Astrocyte of the spinal cord (primary cell): ENCODE measurements at regions not wholly inside any gene's neighbourhood (a gene's known extent, or its start where the extent isn't known, plus 50 kb on each side); places are given as distances from the start of the nearest gene placed in this dataset.
"Not testable (repeated sequence)": the region's sequence is repeated elsewhere in the genome, so short reads cannot be mapped to it uniquely, and the experiment has no call there.

Source experiments
- DNase-seq: peaks from one replicate; pipeline ENCODE4 v3.0.0; 2011; ENCODE audit warnings: low read depth, low spot score
- H3K4me3 ChIP-seq: 2 replicates; pipeline ENCODE4 v1.5.1; 2011; ENCODE audit warnings: low read depth, mild to moderate bottlenecking, low read length, moderate library complexity
- CTCF ChIP-seq: IDR thresholded peaks from 2 replicates; pipeline ENCODE4 v1.5.1; 2012; ENCODE audit warnings: low read depth, mild to moderate bottlenecking, low read length, inconsistent platforms
- in situ Hi-C: cut with HindIII; loops from 2 replicates; pipeline ENCODE4 v1.10.0; 2017; ENCODE audit warnings: low sequenced_read_pairs

GRCh38 chr9:38171926-38172325 lies 102.9 kb upstream of the SHB start:
- no peak for DNase-seq
- in situ Hi-C loops, result no loop called here
- no peak overlapping the region for H3K4me3 ChIP-seq
- TF ChIP-seq CTCF, result no peak

- no peak for DNase-seq
- TF ChIP-seq CTCF, result no peak
- in situ Hi-C loops, result no loop called here
Measured at GRCh38 chr9:38171538-38171884, 102.5 kb upstream of the SHB start.

GRCh38 chr9:38170763-38171537 lies 101.9 kb upstream of the SHB start:
- in situ Hi-C loops, H3K4me3 ChIP-seq: not testable (repeated sequence)
- peak; percentile 20 for DNase-seq

More at GRCh38 chr9:38171538-38171884, 102.5 kb upstream of the SHB start:
- H3K4me3 ChIP-seq, result no peak overlapping the region

- DNase-seq, H3K4me3 ChIP-seq, in situ Hi-C loops: not testable (repeated sequence)
Measured at GRCh38 chr9:38170155-38170554, 101.1 kb upstream of the SHB start.

- no peak for DNase-seq
- in situ Hi-C loops, result no loop called here
- H3K4me3 ChIP-seq, result no peak overlapping the region
- TF ChIP-seq CTCF, result no peak
Measured at GRCh38 chr9:38166501-38166900, 97.5 kb upstream of the SHB start.

GRCh38 chr9:38164659-38165221 lies 95.7 kb upstream of the SHB start:
- no peak overlapping the region for H3K4me3 ChIP-seq
- DNase-seq, result no peak
- in situ Hi-C loops, result no loop called here
- TF ChIP-seq CTCF, result no peak

GRCh38 chr9:38163518-38163917 lies 94.5 kb upstream of the SHB start:
- DNase-seq, result no peak
- TF ChIP-seq CTCF, result no peak
- H3K4me3 ChIP-seq, result no peak overlapping the region
- in situ Hi-C loops, result no loop called here
